ENCODE measurements at regions not wholly inside any gene's neighbourhood (a gene's known extent, or its start where the extent isn't known, plus 50 kb on each side); places are given as distances from the start of the nearest gene placed in this dataset.

- TF ChIP-seq CTCF (IDR thresholded peaks at IDR 0.05; ENCODE audit: control extremely low read depth in 1 of 3, insufficient read depth in 1 of 3, low read depth in 1 of 3, low read length in 3 of 3) (no peak), SP1 (IDR thresholded peaks at IDR 0.05; ENCODE audit: low read depth, low read length) (no peak), NRF1 (IDR thresholded peaks at IDR 0.05; ENCODE audit: low read depth, low read length) (no peak), POLR2A (IDR thresholded peaks at IDR 0.05; ENCODE audit: control extremely low read depth in 1 of 2, low read depth in 2 of 2, low read length in 2 of 2) (no peak), TBP (IDR thresholded peaks at IDR 0.05; ENCODE audit: low read depth, low read length) (no peak), RBBP5 (IDR thresholded peaks at IDR 0.05; ENCODE audit: borderline replicate concordance, low read depth, low read length) (no peak)
Measured at GRCh38 chr3:72510247-72510646, 338.0 kb downstream of the SHQ1 start.

Data from H1 (cell line).